HFFc6 (cell line): ENCODE measurements at regions not wholly inside any gene's neighbourhood (a gene's known extent, or its start where the extent isn't known, plus 50 kb on each side); places are given as distances from the start of the nearest gene placed in this dataset.

ENCODE experiments used
- DNase-seq: peaks from one replicate; pipeline ENCODE4 v3.0.0-alpha.2; 2018
- H3K27ac Mint-ChIP-seq: 2 replicates; pipeline ENCODE4 v1.8.0; 2020; ENCODE audit warnings: mild to moderate bottlenecking, mixed read lengths
- H3K27me3 Mint-ChIP-seq: 2 replicates; pipeline ENCODE4 v1.8.0; 2021; ENCODE audit warnings: mild to moderate bottlenecking, moderate library complexity, mixed read lengths; ENCODE audit not compliant: insufficient read depth
- H3K36me3 Mint-ChIP-seq: 2 replicates; pipeline ENCODE4 v1.8.0; 2021; ENCODE audit warnings: low read depth, mixed read lengths
- H3K4me1 Mint-ChIP-seq: 2 replicates; pipeline ENCODE4 v1.8.0; 2020; ENCODE audit warnings: low read depth, mixed read lengths
- H3K4me3 Mint-ChIP-seq: 2 replicates; pipeline ENCODE4 v1.8.0; 2020; ENCODE audit warnings: mild to moderate bottlenecking, moderate library complexity, mixed read lengths
- H3K9me3 Mint-ChIP-seq: 2 replicates; pipeline ENCODE4 v1.8.0; 2020; ENCODE audit warnings: mild to moderate bottlenecking, mixed read lengths
- TF ChIP-seq, protein P1 (sequence below): fragments of 200-600 bp; sonication (generic); IDR thresholded peaks from 2 replicates; pipeline ENCODE4 v1.5.0; 2021; ENCODE audit warnings: antibody characterized with exemption, mild to moderate bottlenecking

GRCh38 chr10:118967160-118967559 is 62.4 kb upstream of the NANOS1 start:
- Mint-ChIP-seq H3K4me1 (no peaks in the 10 kb centered on the region; the same call in 1 of the 2 replicates), H3K27me3 (peaks cover 44% of the 10 kb centered on the region), H3K27ac (no peak overlapping the region), H3K4me3 (no peak overlapping the region), H3K36me3 (no peaks in the 10 kb centered on the region), H3K9me3 (no peaks in the 10 kb centered on the region)
- no peak for DNase-seq
- TF ChIP-seq, protein P1, sequence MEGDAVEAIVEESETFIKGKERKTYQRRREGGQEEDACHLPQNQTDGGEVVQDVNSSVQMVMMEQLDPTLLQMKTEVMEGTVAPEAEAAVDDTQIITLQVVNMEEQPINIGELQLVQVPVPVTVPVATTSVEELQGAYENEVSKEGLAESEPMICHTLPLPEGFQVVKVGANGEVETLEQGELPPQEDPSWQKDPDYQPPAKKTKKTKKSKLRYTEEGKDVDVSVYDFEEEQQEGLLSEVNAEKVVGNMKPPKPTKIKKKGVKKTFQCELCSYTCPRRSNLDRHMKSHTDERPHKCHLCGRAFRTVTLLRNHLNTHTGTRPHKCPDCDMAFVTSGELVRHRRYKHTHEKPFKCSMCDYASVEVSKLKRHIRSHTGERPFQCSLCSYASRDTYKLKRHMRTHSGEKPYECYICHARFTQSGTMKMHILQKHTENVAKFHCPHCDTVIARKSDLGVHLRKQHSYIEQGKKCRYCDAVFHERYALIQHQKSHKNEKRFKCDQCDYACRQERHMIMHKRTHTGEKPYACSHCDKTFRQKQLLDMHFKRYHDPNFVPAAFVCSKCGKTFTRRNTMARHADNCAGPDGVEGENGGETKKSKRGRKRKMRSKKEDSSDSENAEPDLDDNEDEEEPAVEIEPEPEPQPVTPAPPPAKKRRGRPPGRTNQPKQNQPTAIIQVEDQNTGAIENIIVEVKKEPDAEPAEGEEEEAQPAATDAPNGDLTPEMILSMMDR: no peak

DNA sequence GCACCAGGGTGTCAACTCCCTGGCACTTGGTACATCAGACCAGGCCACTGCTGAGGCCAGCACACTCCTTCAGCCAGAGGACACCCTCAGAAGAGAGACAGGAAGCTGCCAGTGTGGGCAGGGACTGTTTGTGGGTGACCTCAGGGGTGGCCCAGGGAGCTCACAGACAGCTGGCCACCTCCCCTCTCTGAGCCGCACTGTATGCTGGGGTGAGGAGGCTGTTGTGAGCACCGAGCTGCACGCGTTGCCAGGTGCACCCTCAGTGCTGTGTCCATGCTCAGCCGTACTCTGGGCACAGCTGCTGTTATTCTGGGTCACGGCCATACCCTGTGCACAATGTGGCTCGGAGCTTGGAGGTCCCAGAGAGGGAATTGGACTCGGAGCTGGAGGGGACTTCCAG is 61.5 kb upstream of the NANOS1 start:
- H3K4me1 Mint-ChIP-seq: no peaks in the 10 kb centered on the region
- H3K27me3 Mint-ChIP-seq: peaks cover 45% of the 10 kb centered on the region
- H3K9me3 Mint-ChIP-seq: no peaks in the 10 kb centered on the region
- H3K4me3 Mint-ChIP-seq: no peak overlapping the region
- H3K27ac Mint-ChIP-seq: no peak overlapping the region
- no peaks in the 10 kb centered on the region for H3K36me3 Mint-ChIP-seq
- TF ChIP-seq, protein P1: no peak
- no peak for DNase-seq

DNA sequence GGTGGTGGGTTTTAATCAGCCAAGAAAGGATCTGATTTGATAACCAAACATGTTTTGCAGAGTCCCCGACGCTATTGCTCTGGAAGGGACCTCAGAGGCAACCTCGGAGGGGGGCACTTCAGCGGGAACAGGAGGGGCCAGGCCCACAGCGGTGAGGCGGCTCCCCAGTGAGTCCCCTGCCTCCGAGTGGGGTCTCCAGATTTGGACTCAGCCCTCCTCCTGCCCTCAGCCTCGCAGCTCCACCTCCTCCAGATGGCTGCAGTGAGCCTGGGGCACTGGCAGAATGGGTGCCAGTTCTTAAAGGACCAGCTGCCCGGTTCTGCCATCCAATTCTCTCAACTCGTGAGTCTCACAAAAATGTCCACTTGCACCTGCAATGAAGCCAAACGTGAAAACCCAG is 61.0 kb upstream of the NANOS1 start:
- H3K36me3 Mint-ChIP-seq: peaks cover 2% of the 10 kb centered on the region
- peaks cover 47% of the 10 kb centered on the region for H3K27me3 Mint-ChIP-seq
- H3K4me1 Mint-ChIP-seq: no peaks in the 10 kb centered on the region
- TF ChIP-seq, protein P1: no peak
- DNase-seq: no peak
- H3K27ac Mint-ChIP-seq: no peak overlapping the region
- H3K4me3 Mint-ChIP-seq: no peak overlapping the region
- H3K9me3 Mint-ChIP-seq: peaks cover 1% of the 10 kb centered on the region; the same call in 1 of the 2 replicates

DNA sequence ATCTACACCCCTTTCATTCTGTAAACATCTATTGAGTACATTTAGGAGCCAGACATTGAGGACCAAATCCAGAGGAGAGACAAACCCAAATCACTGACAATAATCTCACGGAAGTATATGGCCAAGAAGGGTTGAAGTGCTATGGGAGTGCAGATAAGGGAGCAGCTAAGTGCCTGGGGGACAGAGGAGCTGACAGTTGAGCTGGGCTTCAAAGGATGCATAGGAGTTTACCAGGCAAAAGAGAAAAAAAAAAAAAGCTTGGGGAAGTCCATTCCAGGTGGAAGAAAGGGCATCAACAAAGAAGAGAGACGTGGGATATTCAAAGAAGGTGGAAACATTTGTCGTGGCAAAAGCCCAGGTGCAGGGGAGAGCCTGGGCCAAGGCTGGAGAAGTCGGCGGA is 60.5 kb upstream of the NANOS1 start:
- no peaks in the 10 kb centered on the region for H3K4me1 Mint-ChIP-seq
- no peak overlapping the region for H3K27ac Mint-ChIP-seq
- TF ChIP-seq, protein P1: no peak

GRCh38 chr10:118970770-118971169 is 58.7 kb upstream of the NANOS1 start:
- DNase-seq: no peak
- H3K27ac Mint-ChIP-seq: no peak overlapping the region
- H3K4me1 Mint-ChIP-seq: no peaks in the 10 kb centered on the region
- no peak overlapping the region for H3K4me3 Mint-ChIP-seq
- peaks cover 4% of the 10 kb centered on the region; the same call in 1 of the 2 replicates for H3K9me3 Mint-ChIP-seq
- peaks cover 5% of the 10 kb centered on the region for H3K36me3 Mint-ChIP-seq
- TF ChIP-seq, protein P1: no peak
- peaks cover 44% of the 10 kb centered on the region for H3K27me3 Mint-ChIP-seq

More for the DNA sequence above, 60.5 kb upstream of the NANOS1 start:
- peaks cover 5% of the 10 kb centered on the region for H3K36me3 Mint-ChIP-seq
- peaks cover 4% of the 10 kb centered on the region; the same call in 1 of the 2 replicates for H3K9me3 Mint-ChIP-seq
- no peak for DNase-seq
- peaks cover 43% of the 10 kb centered on the region for H3K27me3 Mint-ChIP-seq
- no peak overlapping the region for H3K4me3 Mint-ChIP-seq

GRCh38 chr10:118971187-118971586 is 58.3 kb upstream of the NANOS1 start:
- TF ChIP-seq, protein P1: no peak
- peaks cover 4% of the 10 kb centered on the region; the same call in 1 of the 2 replicates for H3K9me3 Mint-ChIP-seq
- no peaks in the 10 kb centered on the region for H3K4me1 Mint-ChIP-seq
- H3K27ac Mint-ChIP-seq: no peak overlapping the region
- H3K36me3 Mint-ChIP-seq: peaks cover 5% of the 10 kb centered on the region
- no peak overlapping the region for H3K4me3 Mint-ChIP-seq
- DNase-seq: no peak
- peaks cover 48% of the 10 kb centered on the region for H3K27me3 Mint-ChIP-seq
